GM23248 (cell line): ENCODE measurements at regions not wholly inside any gene's neighbourhood (a gene's known extent, or its start where the extent isn't known, plus 50 kb on each side); places are given as distances from the start of the nearest gene placed in this dataset.

Experiments
- DNase-seq: peaks from one replicate; pipeline ENCODE4 v3.0.0-alpha.2; 2015
- H2AFZ ChIP-seq: fragments of 200-600 bp; sonication (generic); 2 replicates; pipeline ENCODE4 v1.6.1; 2016; ENCODE audit warnings: antibody characterized with exemption
- H3F3A ChIP-seq: fragments of 200-600 bp; sonication (generic); 2 replicates; pipeline ENCODE4 v1.6.1; 2016; ENCODE audit warnings: mild to moderate bottlenecking, antibody characterized with exemption, mixed run types; ENCODE audit not compliant: insufficient read depth
- H3K27ac ChIP-seq: fragments of 200-600 bp; sonication (generic); 2 replicates; pipeline ENCODE4 v1.5.1; 2016; ENCODE audit warnings: mild to moderate bottlenecking
- H3K27me3 ChIP-seq: fragments of 200-600 bp; sonication (generic); replicated peaks from 2 replicates; pipeline ENCODE4 v1.6.1; 2016; ENCODE audit warnings: mild to moderate bottlenecking; ENCODE audit not compliant: insufficient read depth
- H3K36me3 ChIP-seq: fragments of 200-600 bp; sonication (generic); 2 replicates; pipeline ENCODE4 v1.6.1; 2016; ENCODE audit warnings: low read depth, mild to moderate bottlenecking
- H3K4me1 ChIP-seq: fragments of 200-600 bp; sonication (generic); 2 replicates; pipeline ENCODE4 v1.6.1; 2016; ENCODE audit warnings: mild to moderate bottlenecking; ENCODE audit not compliant: insufficient read depth
- H3K4me2 ChIP-seq: fragments of 200-600 bp; sonication (generic); one replicate; pipeline ENCODE4 v1.6.1; 2016; ENCODE audit warnings: mild to moderate bottlenecking; ENCODE audit not compliant: unreplicated experiment
- H3K4me3 ChIP-seq: fragments of 200-600 bp; sonication (generic); 2 replicates; pipeline ENCODE4 v1.5.1; 2016; ENCODE audit warnings: mild to moderate bottlenecking
- H3K79me2 ChIP-seq: fragments of 200-600 bp; sonication (generic); 2 replicates; pipeline ENCODE4 v1.6.1; 2016; ENCODE audit warnings: mild to moderate bottlenecking; ENCODE audit not compliant: insufficient read depth
- H3K9ac ChIP-seq: fragments of 200-600 bp; sonication (generic); 2 replicates; pipeline ENCODE4 v1.6.1; 2016; ENCODE audit warnings: mild to moderate bottlenecking
- H3K9me2 ChIP-seq: fragments of 200-600 bp; sonication (generic); 2 replicates; pipeline ENCODE4 v1.6.1; 2016; ENCODE audit warnings: mixed run types, mild to moderate bottlenecking, moderate library complexity; ENCODE audit not compliant: insufficient read depth
- H3K9me3 ChIP-seq: fragments of 200-600 bp; sonication (generic); one replicate; pipeline ENCODE4 v1.6.1; 2017; ENCODE audit warnings: low read depth
- H4K20me1 ChIP-seq: fragments of 200-600 bp; sonication (generic); 2 replicates; pipeline ENCODE4 v1.6.0; 2016; ENCODE audit not compliant: insufficient read depth
- EZH2 ChIP-seq: fragments of 200-600 bp; sonication (generic); IDR thresholded peaks from 2 replicates; pipeline ENCODE4 v1.6.1; 2018; ENCODE audit warnings: antibody characterized with exemption, mild to moderate bottlenecking; ENCODE audit not compliant: insufficient read depth, poor library complexity, severe bottlenecking
- EZH2phosphoT487 ChIP-seq: fragments of 200-600 bp; sonication (generic); IDR thresholded peaks from 2 replicates; pipeline ENCODE4 v1.6.1; 2018; ENCODE audit warnings: antibody characterized with exemption, moderate library complexity, mild to moderate bottlenecking, low read depth; ENCODE audit not compliant: insufficient read depth
- WGBS, 2 experiments: methylation state at CpG; one replicate each; pipeline ENCODE4 v1.1.6; 2015 to 2017; ENCODE audit warnings: low lambda C conversion rate in 2 of 2, low coverage in 1 of 2; ENCODE audit errors: missing lambda C conversion rate in 2 of 2; 5-methylcytosine and 5-hydroxymethylcytosine counted together
- in situ Hi-C: fragments of 300-500 bp; cut with MboI; formaldehyde crosslinking; loops from 2 replicates; pipeline ENCODE4 v1.15.0; 2020

GRCh38 chr17:72344613-72345012 is 223.8 kb downstream of the SOX9 start:
- no peaks in the 10 kb centered on the region for H4K20me1 ChIP-seq
- peaks cover 11% of the 10 kb centered on the region for H3F3A ChIP-seq
- in situ Hi-C loops, result no loop called here
- H3K27ac ChIP-seq, result no peak overlapping the region
- H3K4me2 ChIP-seq, result no peak overlapping the region
- H3K9me3 ChIP-seq, result no peaks in the 10 kb centered on the region
- H3K79me2 ChIP-seq, result no peaks in the 10 kb centered on the region
- no peak overlapping the region for H2AFZ ChIP-seq
- H3K9ac ChIP-seq, result no peak overlapping the region
- DNase-seq, result no peak
- WGBS, 2 experiments, result 86 to 92% methylated on average over 5 of the region's 5 CpGs
- no peaks in the 10 kb centered on the region for H3K9me2 ChIP-seq
- H3K4me1 ChIP-seq, result peaks cover 23% of the 10 kb centered on the region
- no peak for TF ChIP-seq EZH2phosphoT487
- no peak for TF ChIP-seq EZH2
- H3K4me3 ChIP-seq, result no peak overlapping the region
- no peaks in the 10 kb centered on the region for H3K27me3 ChIP-seq
- no peaks in the 10 kb centered on the region for H3K36me3 ChIP-seq

GRCh38 chr17:72345088-72345487 is 224.3 kb downstream of the SOX9 start:
- no peaks in the 10 kb centered on the region for H4K20me1 ChIP-seq
- H3K4me1 ChIP-seq, result peaks cover 18% of the 10 kb centered on the region
- no peaks in the 10 kb centered on the region for H3K36me3 ChIP-seq
- no peaks in the 10 kb centered on the region for H3K27me3 ChIP-seq
- in situ Hi-C loops, result no loop called here
- WGBS, 2 experiments, result 76 to 84% methylated on average over 3 of the region's 3 CpGs
- no peak for TF ChIP-seq EZH2
- no peak for TF ChIP-seq EZH2phosphoT487
- H3K4me2 ChIP-seq, result no peak overlapping the region
- no peaks in the 10 kb centered on the region for H3K9me3 ChIP-seq
- DNase-seq, result no peak
- H3F3A ChIP-seq, result peaks cover 6% of the 10 kb centered on the region
- no peak overlapping the region for H3K4me3 ChIP-seq
- no peak overlapping the region for H3K9ac ChIP-seq
- H3K27ac ChIP-seq, result no peak overlapping the region
- H3K79me2 ChIP-seq, result no peaks in the 10 kb centered on the region
- H3K9me2 ChIP-seq, result no peaks in the 10 kb centered on the region
- no peak overlapping the region for H2AFZ ChIP-seq

GRCh38 chr17:72345536-72345935 is 224.7 kb downstream of the SOX9 start:
- no peak overlapping the region for H3K9ac ChIP-seq
- peaks cover 14% of the 10 kb centered on the region; the same call in 1 of the 2 replicates for H3K4me1 ChIP-seq
- no peak overlapping the region for H3K4me2 ChIP-seq
- H3K36me3 ChIP-seq, result no peaks in the 10 kb centered on the region
- no peak for TF ChIP-seq EZH2
- no peak for TF ChIP-seq EZH2phosphoT487
- no peaks in the 10 kb centered on the region for H3K27me3 ChIP-seq
- no peaks in the 10 kb centered on the region for H3K9me2 ChIP-seq
- no peak overlapping the region for H3K27ac ChIP-seq
- H3F3A ChIP-seq, result peaks cover 1% of the 10 kb centered on the region
- 99 to 100% methylated on average over 5 of the region's 5 CpGs for WGBS, 2 experiments
- H3K9me3 ChIP-seq, result no peaks in the 10 kb centered on the region
- DNase-seq, result no peak
- no peak overlapping the region for H3K4me3 ChIP-seq
- no peaks in the 10 kb centered on the region for H4K20me1 ChIP-seq
- H3K79me2 ChIP-seq, result no peaks in the 10 kb centered on the region
- no peak overlapping the region for H2AFZ ChIP-seq
- in situ Hi-C loops, result no loop called here

GRCh38 chr17:72346306-72346705 is 225.5 kb downstream of the SOX9 start:
- no peak overlapping the region for H2AFZ ChIP-seq
- H3K4me1 ChIP-seq, result peaks cover 12% of the 10 kb centered on the region; the same call in 1 of the 2 replicates
- no peaks in the 10 kb centered on the region for H4K20me1 ChIP-seq
- no peak overlapping the region for H3K4me2 ChIP-seq
- H3K27me3 ChIP-seq, result no peaks in the 10 kb centered on the region
- DNase-seq, result no peak
- H3K27ac ChIP-seq, result no peak overlapping the region
- 81 to 83% methylated on average over 5 of the region's 5 CpGs for WGBS, 2 experiments
- no peaks in the 10 kb centered on the region for H3F3A ChIP-seq
- no peaks in the 10 kb centered on the region for H3K9me3 ChIP-seq
- in situ Hi-C loops, result no loop called here
- no peak overlapping the region for H3K4me3 ChIP-seq
- TF ChIP-seq EZH2, result no peak
- no peak for TF ChIP-seq EZH2phosphoT487
- no peaks in the 10 kb centered on the region for H3K9me2 ChIP-seq
- no peaks in the 10 kb centered on the region for H3K79me2 ChIP-seq
- no peaks in the 10 kb centered on the region for H3K36me3 ChIP-seq
- no peak overlapping the region for H3K9ac ChIP-seq

- in situ Hi-C loops, result no loop called here
- no peak for DNase-seq
- no peak overlapping the region for H3K27ac ChIP-seq
- H3K4me3 ChIP-seq, result no peak overlapping the region
- no peaks in the 10 kb centered on the region for H3K4me1 ChIP-seq
- no peaks in the 10 kb centered on the region for H3K9me3 ChIP-seq
- H3K9ac ChIP-seq, result no peak overlapping the region
- WGBS, 2 experiments, result 79 to 81% methylated on average over 4 of the region's 4 CpGs
- H3K79me2 ChIP-seq, result no peaks in the 10 kb centered on the region
- H3K27me3 ChIP-seq, result no peaks in the 10 kb centered on the region
- H4K20me1 ChIP-seq, result no peaks in the 10 kb centered on the region
- no peaks in the 10 kb centered on the region for H3F3A ChIP-seq
- H2AFZ ChIP-seq, result no peak overlapping the region
- TF ChIP-seq EZH2phosphoT487, result no peak
- no peak overlapping the region for H3K4me2 ChIP-seq
- no peaks in the 10 kb centered on the region for H3K9me2 ChIP-seq
- H3K36me3 ChIP-seq, result no peaks in the 10 kb centered on the region
These were observed 228.2 kb downstream of the SOX9 start for GRCh38 chr17:72349011-72349410.
